ENCODE measurements at regions not wholly inside any gene's neighbourhood (a gene's known extent, or its start where the extent isn't known, plus 50 kb on each side); places are given as distances from the start of the nearest gene placed in this dataset.
"Not testable (repeated sequence)": the region's sequence is repeated elsewhere in the genome, so short reads cannot be mapped to it uniquely, and the experiment has no call there.

GRCh38 chr10:130352291-130352645, 216.1 kb downstream of the GLRX3 start:
- no peak for DNase-seq

DNA sequence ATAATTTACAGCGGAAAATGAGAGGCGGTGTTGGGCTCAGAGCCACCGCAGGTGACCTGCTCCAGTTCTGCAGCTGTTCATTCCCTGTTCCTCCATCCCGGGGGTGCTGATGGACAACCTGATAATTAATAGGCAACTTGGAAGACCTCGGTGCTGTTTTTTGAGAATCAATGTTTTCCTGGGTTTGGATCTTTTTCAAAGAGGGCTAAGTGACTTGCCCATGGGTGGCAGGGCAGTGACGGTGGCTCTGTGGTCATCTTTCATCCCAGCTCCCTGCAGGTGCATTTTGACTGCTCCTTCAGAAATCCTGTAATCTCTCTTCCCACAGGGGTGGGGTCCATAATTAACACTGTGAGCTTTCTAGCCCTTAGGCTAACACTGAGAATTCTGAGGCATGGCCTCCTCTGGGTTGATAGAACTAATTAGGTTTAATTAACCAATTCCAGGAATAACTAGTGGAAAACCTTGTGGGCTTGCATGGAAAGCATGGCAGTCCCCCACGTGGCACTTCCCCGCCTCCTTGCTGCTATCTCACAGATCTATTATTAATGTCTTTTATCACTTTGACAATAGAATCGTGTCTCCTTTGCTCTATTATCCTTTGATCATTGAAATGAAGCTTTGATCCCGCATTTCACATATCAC, 217.9 kb downstream of the GLRX3 start:
- DNase-seq = no peak

- DNase-seq = no peak
These were observed 218.4 kb downstream of the GLRX3 start for GRCh38 chr10:130354573-130354954.

DNA sequence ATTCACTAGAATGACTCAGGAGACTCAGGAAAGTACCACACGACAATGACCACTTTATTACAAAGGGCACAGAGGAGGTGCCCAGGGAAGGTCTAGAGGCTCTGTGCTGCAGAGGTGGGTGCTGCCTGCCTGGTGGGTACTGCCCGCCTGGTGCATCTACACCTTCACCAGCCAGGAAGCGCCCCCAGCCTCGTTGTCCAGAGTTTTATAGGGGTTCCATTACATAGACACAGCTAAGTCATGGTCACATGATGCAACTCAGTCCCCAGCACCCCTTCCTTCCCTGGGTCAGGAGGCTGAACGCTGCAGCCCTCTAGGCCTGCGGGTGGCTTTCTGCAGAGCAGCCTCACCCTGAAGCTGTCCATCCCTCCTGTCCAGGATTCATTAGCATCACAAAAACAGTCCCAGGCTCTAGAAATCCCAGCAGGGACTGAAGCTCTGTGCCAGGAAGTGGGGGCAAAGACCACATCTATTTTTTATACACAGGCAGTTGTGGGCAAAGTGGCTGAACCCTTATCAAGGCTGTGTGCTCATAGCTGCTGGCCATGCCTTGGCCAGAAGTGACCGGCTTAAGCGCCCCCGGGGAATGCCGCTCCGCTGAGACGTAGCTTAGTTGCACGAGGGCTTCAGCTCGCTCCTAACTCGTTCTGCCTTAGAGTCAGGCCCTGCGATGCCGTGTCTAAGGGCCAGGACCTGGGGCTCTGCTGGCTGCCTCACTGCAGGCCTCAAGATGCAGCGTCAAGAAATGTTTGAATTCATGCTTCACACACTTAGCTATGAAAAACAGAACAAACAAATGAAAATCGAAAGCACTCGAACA, 219.0 kb downstream of the GLRX3 start:
- no peak for DNase-seq

- DNase-seq = not testable (repeated sequence)
These were observed 220.2 kb downstream of the GLRX3 start for GRCh38 chr10:130356429-130356828.

DNA sequence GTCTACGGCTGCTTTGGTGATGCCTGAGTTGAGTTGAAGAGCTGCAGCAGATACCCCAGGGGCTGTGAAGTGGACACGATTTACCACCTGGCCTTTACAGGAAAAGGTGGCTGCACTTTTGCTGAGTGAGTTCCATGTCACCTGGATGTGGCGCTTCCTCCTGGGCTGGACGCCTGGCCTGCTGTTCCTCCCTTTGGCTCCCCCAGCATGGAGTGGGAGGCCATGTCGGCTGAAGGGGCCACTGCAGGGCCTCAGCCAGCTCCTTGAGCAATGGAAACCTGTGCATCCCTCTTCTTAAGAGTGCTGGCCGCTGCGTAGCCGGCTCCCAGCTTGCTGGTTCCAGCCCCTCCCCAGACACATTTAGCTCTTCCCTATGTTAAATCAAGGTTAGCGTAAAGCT, 221.0 kb downstream of the GLRX3 start:
- no peak for DNase-seq

- no peak for DNase-seq
These were observed 221.8 kb downstream of the GLRX3 start for GRCh38 chr10:130357951-130358350.

DNA sequence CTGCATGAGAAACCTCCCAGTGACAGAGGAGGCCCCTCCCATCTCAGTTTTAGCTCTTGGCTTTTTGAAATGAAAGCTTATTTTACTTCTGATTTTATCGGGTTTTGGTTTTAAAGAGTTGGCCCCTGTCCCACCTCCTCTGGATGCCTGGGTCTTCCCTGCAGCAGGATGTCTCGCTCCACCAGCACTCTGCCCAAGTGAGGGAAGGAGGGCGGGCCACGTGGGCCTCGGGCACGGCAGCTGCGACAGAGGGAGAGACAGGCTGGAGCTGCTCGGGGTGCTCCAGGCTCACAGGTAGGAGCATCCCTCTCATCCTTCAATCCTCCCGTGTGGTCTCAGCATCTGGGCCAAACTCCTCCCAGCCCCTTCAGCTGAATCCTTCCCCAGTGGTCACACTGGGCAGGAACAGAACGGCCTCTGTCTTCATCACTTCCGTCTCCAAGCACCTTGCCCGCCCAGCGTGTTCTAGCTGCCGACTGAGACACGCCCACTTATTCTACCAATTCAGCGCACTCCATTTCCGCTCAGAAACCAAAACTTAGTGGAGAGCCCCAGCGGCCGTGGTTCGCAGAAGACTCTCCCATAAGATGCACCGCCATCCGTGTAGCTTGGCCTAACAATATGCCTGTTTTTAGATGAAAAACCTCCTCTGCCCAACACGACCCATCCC, 222.9 kb downstream of the GLRX3 start:
- no peak for DNase-seq

- DNase-seq = no peak
These were observed 223.5 kb downstream of the GLRX3 start for GRCh38 chr10:130359711-130360110.

GRCh38 chr10:130360826-130361311, 224.7 kb downstream of the GLRX3 start:
- DNase-seq = no peak

DNA sequence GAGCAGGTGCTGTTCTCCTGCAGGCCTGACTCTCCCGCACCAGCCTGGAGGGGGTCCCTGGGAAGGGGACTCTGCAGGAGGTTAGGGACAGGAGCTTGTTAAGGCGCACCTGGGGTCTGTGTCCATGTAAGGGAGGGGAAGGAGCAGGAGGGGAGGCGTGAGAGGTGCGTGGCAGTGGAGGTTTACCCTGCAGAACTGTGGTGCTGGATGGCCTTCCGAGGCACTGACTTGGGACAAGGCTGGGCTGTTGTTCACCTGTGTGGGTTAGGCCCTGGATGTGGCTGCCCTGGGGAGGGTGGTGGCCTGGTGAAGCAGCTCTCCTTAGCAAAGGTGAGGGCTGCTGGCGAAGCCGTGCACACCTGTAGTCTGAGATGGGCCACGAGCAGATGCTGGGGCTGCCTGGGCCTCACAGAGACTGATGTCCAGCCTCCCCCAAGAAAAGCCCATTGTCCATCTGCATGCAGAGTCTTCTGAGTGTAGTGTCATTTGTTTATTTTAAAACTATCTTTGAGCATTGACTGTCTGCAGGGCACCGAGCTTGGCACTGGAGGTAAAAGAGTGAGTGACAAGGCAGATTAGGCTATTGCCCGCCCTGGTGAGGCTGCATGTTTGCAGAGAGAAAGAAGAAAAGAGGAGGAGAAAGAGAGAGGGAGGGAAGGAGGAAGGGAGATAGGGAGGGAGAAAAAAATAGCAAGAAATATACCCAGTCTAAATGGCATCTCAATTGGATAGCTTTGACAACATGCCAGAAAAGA, 225.3 kb downstream of the GLRX3 start:
- no peak for DNase-seq

DNA sequence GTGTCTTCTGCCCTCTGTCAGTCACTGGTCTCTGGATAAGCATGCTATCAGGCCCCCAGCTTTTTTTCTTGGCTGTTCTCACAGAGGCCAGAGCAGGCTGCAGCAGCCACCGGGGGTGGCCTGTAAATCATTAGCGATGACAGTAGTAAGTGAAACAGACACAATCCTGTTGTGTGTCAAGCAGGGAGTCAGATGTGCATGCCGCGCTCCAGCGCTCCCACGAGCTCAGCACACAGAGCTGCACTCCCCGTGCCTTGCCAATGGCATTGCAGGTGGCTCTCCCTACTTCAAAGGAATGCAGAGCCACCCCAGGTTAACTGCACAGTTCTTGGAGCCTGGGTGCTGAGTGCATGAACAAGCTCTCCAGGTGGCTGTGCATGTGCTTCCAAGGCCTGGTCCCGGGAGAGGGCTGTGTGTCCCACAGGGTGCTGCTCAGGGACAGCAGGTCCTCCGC, 226.1 kb downstream of the GLRX3 start:
- no peak for DNase-seq

GRCh38 chr10:130363051-130363450, 226.9 kb downstream of the GLRX3 start:
- no peak for DNase-seq

GRCh38 chr10:130363899-130364445, 227.8 kb downstream of the GLRX3 start:
- DNase-seq = no peak

GRCh38 chr10:130364631-130365411, 228.6 kb downstream of the GLRX3 start:
- DNase-seq = no peak

DNA sequence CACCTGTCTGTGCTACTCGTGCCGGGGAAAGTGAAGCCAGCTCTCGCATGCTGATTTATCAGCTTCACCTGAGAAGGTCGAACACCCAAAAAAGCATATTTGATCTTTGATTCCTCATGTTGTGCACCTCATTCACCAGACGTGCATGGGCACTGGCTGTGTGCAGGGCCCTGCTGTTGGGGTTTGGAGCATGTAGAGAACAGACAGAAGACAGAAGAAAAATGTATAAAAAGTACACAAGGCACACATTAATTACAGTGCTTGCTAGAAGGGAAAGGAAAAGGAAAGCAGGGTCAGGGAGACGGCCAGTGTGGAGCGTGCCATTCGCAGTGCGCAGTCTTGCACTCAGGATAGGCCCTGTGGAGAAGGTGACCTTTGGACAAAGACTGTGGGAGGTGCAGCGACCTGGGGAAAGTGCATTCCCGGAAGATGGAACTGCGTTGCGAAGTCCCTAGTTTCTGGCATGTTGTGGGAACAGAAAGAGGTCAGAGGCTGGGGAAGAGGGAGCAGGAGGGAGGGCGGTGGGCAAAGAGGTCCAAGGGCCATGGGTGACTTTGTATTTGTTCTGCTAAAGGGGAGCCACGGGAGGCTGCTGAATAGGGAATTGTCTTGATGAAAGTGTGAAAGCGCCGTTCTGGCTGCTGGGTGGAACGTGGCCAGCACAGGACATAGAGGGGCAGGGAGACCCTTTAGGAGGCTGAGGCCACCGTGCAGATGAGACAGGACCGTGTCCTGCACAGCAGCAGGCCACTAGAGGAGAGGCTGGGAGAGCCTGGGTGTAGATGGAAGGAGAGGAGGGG, 232.8 kb downstream of the GLRX3 start:
- DNase-seq = no peak

GRCh38 chr10:130369645-130370381, 233.6 kb downstream of the GLRX3 start:
- DNase-seq = no peak

- no peak for DNase-seq
These were observed 234.5 kb downstream of the GLRX3 start for GRCh38 chr10:130370721-130371120.

GRCh38 chr10:130371156-130371555, 235.0 kb downstream of the GLRX3 start:
- DNase-seq = no peak

GRCh38 chr10:130371666-130372065, 235.5 kb downstream of the GLRX3 start:
- DNase-seq = no peak
